HG03064 (cell line): ENCODE measurements at regions not wholly inside any gene's neighbourhood (a gene's known extent, or its start where the extent isn't known, plus 50 kb on each side); places are given as distances from the start of the nearest gene placed in this dataset.
"Not testable (repeated sequence)": the region's sequence is repeated elsewhere in the genome, so short reads cannot be mapped to it uniquely, and the experiment has no call there.

ENCODE experiments used
- ATAC-seq: cut with Tn5 transposase; IDR thresholded peaks from one replicate; pipeline ENCODE4 v1.9.1; 2021; ENCODE audit warnings: low read depth; ENCODE audit not compliant: unreplicated experiment

- ATAC-seq, result no peak
Observed at GRCh38 chr13:57899096-57899495, 267.6 kb downstream of the PCDH17 start.

DNA sequence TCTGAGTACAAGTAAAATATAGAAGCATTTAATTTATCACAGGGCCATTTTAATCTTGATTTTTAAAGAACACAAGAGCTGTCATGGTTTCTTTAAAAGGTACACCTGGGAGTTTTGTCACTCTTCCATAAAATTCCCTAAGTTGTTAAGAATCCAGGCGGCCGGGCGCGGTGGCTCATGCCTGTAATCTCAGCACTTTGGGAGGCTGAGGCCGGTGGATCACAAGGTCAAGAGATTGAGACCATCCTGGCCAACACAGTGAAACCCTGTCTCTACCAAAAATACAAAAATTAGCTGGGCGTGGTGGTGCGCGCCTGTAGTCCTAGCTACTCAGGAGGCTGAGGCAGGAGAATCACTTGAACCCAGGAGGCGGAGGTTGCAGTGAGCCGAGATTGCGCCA is 278.3 kb downstream of the PCDH17 start:
- ATAC-seq, result not testable (repeated sequence)

- no peak for ATAC-seq
Observed at GRCh38 chr13:57918086-57918485, 286.5 kb downstream of the PCDH17 start.

DNA sequence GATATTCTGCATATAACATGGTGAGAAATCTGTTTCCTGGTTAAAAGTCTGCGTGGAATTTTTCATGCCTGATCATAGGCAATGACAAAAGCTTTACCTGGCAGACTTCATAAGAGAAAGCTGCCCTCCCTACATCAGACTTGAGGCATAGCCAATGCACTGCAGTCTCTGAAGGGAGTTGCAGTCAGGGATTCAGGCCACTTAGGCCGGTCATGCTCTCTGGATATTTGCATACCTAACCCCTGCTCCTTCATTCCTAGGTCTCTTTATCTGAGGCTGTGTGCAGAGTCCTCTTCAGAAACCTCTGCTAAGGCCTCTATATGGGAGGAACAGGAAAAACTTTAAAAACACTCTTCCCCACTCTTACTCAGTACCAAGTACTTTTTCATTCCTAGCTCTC is 287.4 kb downstream of the PCDH17 start:
- no peak for ATAC-seq

DNA sequence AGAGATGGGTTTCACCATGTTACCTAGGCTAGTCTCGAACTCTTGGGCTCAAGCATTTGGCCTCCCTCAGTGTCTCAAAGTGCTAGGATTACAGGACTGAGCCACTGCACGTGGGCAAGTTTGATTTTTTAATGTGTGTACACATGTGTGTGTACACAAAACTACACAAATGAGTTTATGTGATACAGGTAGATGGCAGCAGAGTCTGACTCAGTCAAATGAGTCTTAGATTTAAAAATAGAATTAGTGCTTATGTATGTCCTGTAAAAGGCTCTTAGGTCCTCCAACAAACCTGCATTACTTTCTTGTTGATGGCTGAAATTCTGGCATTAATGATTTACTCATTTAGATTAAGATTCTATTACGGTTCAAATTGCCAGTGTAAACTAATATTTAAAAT is 293.7 kb downstream of the PCDH17 start:
- no peak for ATAC-seq

GRCh38 chr13:57925751-57926150 is 294.2 kb downstream of the PCDH17 start:
- no peak for ATAC-seq

DNA sequence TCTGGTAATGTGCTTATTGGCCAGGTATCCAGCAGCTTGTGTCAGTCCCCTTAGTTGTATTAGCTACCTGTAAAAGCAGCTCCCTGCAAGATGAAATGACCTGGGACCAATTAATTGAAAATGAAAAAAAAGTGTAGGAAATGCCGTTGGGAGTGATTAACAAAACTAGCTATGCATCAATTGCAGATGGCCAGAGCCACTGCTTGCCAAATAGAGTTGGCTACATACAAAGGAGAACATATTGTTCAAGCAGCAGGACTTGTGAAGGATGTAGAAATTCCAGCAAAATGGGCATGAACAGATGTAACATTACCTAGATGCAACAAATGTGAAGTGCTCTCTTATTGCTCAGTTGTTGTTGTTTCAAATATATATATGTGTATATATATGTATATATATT is 300.5 kb downstream of the PCDH17 start:
- no peak for ATAC-seq

DNA sequence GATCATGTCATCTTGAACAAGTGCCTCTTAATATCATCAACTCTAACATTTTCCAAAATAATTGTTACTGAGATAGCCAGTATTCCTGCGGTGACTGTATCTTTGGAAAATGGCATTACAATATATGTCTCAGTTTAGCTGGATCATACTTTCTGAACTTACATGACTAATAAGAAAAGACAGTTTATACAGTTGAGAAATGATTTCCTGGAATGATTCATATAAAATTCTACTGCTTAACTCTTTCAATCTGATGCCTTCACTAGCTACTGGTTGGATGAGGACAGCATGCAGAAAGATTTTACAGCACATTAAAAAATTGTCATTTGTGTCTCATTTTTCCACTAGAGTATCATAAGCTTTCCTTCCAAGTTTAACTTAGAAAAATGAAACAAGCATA is 302.1 kb downstream of the PCDH17 start:
- no peak for ATAC-seq

DNA sequence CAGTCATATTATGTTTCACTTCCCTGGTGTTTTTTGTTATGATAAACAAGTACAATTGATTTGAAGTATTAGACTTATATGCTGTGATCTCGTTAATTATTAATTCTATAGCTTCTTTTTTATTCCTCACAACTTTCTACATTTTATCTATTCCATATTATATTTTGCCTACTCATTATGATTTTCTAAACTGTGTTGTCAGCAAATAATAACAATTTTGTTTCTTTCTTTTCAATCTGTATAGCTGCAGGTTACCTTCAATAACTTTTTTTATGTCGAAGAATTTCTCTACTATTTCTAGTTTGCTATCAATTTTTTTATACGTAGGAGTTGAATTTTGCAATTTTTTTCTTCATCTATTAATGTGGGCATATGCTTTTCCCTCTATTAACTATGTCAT is 304.4 kb downstream of the PCDH17 start:
- no peak for ATAC-seq

GRCh38 chr13:57946361-57946760 is 314.8 kb downstream of the PCDH17 start:
- peak; percentile 98 for ATAC-seq

DNA sequence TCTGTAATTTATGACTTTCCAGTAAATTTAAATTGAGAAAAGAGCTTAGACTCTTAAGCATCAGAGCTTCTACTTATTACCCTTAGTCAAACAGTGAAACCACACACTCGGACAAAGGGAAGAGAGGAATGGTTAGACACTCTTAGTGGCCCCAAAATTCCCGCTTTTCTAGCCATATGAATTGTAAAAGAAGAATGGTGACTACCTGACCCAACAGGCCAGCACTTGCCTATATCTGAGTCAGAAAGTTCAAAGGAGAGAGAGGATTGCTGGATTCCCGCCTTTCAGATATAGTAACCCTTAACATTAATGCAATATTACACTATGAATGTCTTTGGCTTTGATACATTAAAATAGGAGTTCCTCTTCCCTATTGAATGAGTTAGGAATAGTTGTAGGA is 317.3 kb downstream of the PCDH17 start:
- ATAC-seq, result no peak

- ATAC-seq, result no peak
Observed at GRCh38 chr13:57969951-57970350, 338.4 kb downstream of the PCDH17 start.

GRCh38 chr13:57970404-57970803 is 338.9 kb downstream of the PCDH17 start:
- no peak for ATAC-seq

DNA sequence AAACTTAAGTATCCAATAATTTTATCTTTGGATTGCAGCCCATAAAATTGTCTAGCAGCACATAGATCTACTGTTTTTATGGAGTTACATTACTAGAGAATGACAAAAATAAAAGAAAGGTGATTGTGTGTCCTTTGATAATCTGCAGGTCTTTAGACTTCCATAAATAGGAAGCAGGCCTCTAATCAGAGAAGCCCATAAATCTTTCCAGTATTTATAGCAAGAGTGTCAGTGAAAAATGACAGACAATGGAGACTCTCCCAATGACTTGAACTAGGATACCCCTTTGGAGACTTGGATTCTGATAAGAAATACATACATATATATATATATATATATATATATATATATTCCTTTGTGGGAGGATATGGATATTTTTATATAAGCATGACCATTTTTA is 351.2 kb downstream of the PCDH17 start:
- no peak for ATAC-seq

DNA sequence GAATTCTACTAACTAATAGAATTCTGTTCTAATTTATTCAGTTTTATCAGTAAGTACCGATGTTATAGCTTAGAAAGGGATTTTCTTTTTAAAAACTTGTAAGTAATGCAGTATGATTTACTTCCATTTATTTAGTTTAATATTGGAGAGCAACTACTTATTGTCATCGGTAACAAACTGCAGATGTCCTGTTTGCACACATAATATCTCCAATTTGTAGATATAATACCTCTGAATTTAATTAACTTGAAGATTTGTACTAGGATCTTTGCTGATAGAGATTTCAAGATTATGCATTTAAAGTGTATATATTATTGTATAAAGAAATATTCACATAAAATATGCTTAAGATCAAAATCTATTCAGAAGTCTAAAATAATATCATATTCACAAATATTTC is 356.7 kb downstream of the PCDH17 start:
- ATAC-seq, result no peak

- ATAC-seq, result no peak
Observed at GRCh38 chr13:57991041-57991440, 359.5 kb downstream of the PCDH17 start.

DNA sequence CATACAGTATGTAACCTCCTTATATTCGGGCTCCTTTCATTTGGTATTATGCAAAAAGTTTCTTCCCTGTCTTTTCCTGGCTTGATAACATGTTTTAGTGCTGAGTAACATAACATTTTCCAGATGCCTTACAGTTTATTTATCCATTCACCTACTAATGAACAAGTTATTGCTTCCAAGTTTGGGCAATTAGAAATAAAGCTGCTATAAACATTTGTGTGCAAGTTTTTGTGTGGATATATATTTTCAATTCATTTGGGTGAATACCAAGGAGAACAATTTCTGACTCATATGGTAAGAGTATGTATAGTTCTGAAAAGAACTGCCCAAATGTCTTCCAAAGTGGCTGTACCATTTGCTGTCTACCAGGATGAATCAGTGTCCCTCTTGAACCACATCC is 360.9 kb downstream of the PCDH17 start:
- ATAC-seq, result no peak

- no peak for ATAC-seq
Observed at GRCh38 chr13:57996717-57997116, 365.2 kb downstream of the PCDH17 start.

GRCh38 chr13:58004751-58005150 is 373.2 kb downstream of the PCDH17 start:
- ATAC-seq, result no peak

DNA sequence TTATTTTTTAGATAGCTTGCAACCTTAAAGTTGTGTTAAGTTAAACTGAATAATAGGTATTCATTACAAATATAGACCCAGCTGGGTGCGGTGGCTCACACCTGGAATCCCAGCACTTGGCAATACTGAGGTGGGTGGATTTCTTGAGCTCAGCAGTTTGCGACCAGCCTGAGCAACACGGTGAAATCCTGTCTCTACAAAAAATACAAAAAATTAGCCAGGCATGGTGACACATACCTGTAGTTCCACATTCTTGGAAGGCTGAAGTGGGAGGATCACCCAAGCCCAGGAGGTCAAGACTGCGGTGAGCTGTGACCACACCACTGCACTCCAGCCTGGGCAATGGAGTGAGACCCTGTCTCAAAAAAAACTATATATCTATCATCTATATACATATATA is 386.5 kb downstream of the PCDH17 start:
- no peak for ATAC-seq

GRCh38 chr13:58018865-58019264 is 387.3 kb downstream of the PCDH17 start:
- ATAC-seq, result no peak

DNA sequence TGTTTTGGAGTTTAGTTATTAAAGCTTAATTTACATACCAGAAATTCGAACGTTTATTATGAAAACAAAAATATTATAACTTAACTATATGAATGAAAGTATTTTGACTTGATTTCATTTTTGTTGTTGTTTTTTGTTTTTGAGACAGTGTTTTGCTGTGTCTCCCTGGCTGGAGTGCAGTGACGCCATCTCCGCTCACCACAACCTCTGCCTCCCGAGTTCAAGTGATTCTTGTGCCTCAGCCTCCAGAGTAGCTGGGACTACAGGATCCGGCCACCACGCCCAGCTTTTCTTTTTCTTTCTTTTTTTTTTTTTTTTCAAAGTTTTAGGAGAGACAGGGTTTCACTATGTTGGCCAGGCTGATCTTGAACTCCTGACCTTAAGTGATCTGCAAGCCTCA is 392.6 kb downstream of the PCDH17 start:
- no peak for ATAC-seq

- no peak for ATAC-seq
Observed at GRCh38 chr13:58025821-58026220, 394.3 kb downstream of the PCDH17 start.
